Glomerular visceral epithelial cell (primary cell): ENCODE measurements at regions not wholly inside any gene's neighbourhood (a gene's known extent, or its start where the extent isn't known, plus 50 kb on each side); places are given as distances from the start of the nearest gene placed in this dataset.
A peak's percentile ranks its signal among the peaks of the same experiment; 100 is the strongest.
"Not testable (repeated sequence)": the region's sequence is repeated elsewhere in the genome, so short reads cannot be mapped to it uniquely, and the experiment has no call there.

Experiments used
- DNase-seq: peaks from one replicate; pipeline ENCODE4 v3.0.0-alpha.2; 2016; ENCODE audit errors: extremely low spot score

DNA sequence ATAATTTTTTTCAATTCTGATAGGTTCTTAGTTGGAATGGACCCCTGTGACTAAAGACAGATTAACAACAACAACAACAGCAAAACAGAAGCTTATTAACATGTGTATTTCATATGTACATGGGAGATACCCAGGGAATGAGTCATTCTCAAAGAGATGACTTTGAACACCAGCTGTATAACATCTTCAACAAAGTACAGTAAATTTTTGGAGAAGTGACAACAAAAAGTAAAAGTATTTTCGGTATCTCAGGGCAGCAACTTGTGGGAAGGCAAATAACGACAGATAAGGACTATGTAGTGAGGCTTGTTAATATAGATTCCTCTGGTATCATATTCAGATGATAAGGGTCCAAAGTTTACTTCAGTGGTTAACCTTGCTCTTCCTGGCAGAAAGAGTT lies 573.4 kb upstream of the RAG2 start:
- no peak for DNase-seq

DNA sequence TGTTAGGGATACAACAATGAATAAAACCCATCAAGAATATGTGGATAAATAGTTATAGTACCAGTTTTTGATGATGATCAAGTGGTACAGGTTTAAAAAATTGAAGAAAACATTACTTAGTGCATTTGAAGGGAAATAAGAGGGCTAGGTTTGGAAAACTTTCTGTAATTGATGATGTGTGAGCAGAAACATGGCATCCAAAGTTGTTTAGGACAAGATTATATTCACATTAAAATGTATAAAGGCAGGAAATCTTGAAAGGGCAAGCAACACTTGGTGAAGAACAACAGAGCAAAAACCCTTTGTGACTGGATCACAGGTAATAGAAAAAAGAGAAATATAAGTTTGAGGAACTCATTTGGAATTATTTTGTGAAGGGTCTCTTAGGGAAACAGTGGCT lies 572.3 kb upstream of the RAG2 start:
- DNase-seq, result no peak

DNA sequence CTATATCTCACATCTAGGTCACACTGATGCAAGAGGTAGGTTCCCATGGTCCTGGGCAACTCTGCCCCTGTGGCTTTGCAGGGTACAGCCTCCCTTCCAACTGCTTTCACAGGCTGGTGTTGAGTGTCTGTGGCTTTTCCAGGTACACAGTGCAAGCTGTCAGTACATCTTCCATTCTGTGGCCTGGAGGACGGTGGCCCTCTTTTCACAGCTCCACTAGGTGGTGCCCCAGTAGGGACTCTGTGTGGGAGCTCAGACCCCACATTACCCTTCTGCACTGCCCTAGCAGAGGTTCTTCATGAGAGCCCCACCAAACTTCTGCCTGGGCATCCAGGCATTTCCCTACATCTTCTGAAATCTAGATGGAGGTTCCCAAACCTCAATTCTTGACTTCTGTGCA lies 547.4 kb upstream of the RAG2 start:
- DNase-seq, result not testable (repeated sequence)

DNA sequence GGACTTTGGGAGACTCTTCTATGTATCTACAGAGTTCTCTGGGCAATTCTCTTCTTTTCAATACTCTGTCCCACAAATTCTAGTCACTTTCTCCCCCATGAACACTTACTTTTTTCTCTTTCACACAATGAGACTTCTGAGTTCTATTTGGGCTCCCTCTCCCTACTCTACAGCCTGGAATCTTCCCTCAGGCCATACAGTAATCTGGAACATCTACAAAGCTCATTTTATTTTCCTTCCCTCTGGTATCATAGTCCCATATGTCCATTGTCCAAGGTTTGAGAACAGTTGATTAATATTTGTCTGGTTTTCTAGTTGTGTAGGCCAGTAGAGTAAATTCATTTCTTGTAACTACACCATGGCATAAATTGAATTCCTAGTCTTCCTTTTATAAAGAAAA lies 544.6 kb upstream of the RAG2 start:
- no peak for DNase-seq

DNA sequence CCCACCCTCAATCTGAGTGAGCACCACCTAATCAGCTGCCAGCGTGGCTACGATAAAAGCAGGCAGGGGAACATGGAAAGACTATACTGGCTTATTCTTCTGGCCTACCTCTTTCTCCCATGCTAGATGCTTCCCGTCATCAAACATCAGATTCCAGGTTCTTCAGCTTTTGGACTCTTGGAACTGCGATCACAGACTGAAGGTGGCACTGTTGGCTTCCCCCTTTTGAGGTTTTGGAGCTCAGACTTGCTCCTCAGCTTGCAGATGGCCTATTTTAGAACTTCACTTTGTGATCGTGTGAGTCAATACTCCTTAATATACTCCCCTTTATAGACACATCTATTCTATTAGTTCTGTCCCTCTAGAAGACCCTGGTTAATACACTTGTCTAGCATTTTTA lies 543.7 kb upstream of the RAG2 start:
- DNase-seq, result no peak

DNA sequence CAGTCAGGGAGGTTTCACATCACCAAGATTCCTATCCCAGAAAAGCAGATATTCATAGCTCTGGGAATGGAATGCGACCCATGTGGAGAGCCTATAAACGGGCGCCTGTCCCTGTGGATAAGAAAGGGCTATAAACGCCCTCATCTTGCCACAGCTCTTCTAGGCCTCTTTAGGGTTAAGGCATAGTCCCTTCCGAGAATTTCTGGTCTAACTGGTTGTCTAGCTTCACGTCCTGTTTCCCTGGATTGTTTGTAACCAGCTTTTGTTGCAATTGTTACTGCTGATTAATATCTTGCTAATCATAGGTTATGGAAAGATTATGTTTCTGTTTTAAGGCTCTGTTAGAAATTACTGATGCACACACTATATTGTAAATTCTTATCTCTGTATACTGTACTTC lies 537.6 kb upstream of the RAG2 start:
- DNase-seq, result not testable (repeated sequence)

DNA sequence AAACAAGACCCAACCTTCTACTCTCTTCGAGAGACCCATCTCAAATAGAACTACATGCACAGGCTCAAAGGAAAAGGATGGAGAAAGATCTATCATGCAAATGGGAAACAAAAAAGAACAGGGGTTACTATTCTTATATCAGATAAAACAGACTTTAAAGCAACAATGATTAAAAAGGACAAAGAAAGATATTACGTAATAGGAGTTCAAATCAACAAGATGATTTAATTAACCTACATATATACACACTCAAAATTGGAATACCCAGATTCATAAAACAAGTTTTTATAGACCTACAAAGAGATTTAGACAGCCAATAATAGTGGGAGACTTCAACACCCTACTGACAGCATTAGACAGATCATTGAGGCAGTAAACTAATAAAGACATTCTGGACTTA lies 536.6 kb upstream of the RAG2 start:
- DNase-seq, result no peak

DNA sequence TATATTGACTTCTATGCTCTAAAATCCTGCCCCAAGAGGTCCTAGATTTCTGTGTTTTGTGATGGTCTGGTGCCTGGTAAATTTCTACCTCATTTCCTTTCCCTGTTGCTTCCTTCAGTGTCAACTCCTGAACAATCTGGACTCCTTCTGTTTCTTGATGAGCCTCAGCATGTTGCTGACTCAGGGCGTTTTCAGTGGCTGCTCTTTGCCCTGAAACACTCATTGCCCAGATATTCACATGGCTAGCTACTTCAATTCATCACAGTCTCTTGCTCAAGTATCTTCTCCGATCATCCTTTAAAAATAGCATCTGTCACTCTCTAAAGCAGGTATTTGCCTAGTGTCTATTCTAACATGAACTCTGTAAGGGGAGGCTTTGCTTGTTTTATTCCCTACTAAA lies 526.3 kb upstream of the RAG2 start:
- no peak for DNase-seq

DNA sequence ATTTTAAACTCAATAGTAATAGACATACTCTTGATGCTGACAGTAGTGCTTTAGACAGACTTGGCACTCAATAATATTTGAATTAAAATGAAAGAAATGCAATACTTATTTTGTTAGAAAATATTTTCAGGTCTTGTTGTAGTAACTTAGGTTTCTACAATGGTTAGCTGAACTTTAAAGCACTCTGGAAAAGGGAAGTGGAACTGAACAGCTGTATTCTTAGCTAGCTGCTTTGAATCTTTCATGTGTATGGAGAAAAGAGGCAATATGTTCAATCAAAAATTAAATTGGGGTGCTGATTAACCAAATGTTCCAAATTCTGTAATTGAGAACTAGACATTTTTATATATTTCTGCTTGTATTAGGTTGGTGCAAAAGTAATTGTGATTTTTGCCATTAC lies 517.9 kb upstream of the RAG2 start:
- DNase-seq, result no peak

DNA sequence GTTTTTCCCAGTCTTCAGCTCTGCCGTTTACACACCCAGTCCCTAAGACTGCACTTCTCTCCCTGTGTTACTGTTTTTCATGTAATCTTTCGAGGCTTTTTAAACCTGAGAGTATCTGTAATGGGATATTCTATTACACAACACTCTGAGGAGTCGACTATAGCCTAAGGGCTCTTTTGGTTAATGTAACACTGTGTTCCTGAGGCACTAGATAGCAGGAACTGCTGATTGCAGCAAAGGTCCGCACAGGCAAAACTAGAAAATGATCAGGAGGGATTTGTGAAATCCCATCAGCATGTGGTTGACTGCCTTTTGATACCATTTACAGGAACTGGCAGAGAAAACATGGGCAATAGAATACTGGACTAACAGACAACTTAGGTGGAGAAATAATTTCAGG lies 512.3 kb upstream of the RAG2 start:
- DNase-seq, result no peak

DNA sequence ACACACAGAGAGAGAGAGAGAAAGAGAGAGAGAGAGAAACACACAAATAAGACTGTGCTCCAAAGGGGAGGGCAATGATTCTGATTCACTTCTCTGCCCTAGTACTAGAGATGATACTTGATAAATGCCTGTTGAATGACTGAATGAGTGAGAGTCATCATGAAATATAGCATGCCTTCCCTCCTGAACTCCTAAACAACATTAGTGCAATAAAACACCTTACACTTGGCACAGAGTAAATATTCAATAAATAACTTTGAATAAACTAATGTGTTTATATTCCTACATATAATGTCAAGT lies 511.2 kb upstream of the RAG2 start:
- DNase-seq, result no peak

DNA sequence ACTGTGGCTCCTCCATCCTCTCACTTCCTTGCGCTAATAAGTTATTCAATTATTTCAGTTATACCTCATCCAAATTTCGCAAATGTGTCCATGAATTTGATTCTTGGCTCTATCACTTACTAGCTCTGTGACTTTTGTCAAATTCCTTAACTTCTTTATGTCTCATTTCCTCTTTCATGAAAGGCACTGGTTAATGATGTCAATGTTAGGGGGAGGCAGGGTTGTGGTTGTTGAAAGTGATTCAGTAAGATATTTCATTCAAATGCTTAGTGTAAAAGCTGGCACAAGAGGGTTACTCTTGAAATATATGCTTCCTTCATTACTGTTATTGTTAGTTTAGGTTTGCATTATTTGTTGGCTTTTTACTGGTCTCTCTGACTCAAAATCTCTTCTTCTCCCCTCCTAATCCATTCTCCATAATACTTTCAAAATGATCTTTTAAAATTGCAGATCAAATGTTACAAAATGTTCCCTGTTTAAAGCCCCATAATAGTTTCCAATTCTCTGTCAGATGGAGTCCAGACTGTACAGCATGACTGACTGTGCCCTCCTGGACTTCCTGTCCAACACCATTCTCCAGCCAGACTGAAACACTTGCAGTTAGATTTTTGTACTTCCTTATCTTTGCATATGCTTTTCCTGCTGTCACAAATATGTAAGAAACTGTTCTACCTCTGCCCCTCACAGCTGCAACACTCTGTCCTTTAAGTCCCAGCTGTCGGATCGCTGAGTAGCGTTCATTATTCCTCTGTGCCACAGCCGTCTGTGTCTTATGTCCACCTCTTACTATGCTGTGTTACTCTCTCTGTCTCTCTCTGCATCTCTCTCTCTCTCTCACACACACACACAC lies 510.6 kb upstream of the RAG2 start:
- DNase-seq, result peak; percentile 11

DNA sequence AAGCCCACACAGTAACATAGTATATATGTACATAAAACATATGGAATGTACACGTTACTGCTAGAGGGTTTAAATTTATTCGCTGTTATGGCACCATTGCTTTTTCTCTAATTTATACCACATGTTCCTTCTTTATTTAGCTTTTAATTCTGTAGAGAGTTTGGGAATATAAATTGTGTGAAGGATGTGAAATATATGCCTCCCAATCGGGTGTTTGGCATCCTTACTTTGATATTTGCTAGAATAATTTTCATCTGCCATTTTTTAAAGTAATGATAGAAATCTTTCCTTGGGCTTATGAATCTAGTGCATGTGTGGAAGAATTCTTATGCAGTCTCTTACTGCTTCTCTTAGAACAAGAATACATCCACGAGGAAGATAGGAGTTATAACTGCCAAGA lies 509.8 kb upstream of the RAG2 start:
- DNase-seq, result no peak

DNA sequence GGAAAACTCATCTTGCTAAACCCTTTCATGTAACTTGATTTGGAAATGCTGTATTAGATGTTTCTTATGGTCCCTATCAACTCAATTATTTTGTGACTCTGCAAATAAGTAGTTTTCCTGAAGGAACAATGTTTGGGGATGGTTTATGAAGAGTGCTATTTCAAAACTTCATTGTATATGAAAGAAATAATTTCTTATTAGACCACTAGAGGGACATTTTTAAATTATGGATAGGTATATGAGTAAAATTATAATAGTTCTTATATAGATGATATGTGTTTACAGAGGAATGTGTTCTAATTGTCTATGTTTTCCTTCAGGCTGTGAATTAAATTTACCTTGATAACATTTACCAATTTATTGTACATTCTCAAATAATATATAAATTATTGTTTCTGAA lies 509.4 kb upstream of the RAG2 start:
- DNase-seq, result no peak

DNA sequence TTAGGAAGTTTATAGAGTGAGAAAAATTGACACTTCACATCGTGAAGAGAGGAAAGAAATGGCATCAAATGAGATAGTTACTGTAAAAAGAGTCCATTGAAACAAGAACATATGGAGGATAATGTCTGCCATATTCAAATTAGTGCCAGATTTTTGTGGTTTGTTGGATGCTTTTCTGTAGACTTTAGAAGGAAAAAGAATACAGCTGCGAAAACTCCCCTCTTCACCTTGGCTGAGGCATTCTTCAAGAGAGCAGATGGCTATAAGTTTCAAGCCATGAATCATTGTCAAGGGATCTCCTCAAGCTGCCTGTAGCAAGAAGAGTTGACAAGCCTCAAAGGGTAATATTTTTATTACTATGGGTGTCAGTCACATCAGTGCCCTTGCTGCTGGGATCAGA lies 507.4 kb upstream of the RAG2 start:
- no peak for DNase-seq

DNA sequence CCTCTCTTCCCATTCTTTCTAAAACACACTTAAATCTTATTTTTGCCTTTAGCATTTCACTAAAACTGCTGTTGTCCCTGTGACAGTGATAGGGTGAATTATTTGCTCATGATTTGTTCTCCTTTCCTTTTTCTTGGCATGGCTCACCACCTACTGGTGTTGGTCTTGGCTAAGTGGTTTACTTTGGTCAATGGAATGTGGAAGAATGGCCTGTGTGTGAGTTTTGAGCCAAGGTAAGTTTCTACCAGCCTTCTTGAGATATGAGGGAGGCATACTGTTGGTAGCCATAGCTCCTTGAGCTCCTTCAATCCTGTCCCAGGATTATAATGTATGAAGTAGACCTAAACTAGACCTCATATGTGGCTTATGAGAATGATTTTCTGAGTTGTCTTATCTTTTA lies 506.3 kb upstream of the RAG2 start:
- DNase-seq, result peak; percentile 4

DNA sequence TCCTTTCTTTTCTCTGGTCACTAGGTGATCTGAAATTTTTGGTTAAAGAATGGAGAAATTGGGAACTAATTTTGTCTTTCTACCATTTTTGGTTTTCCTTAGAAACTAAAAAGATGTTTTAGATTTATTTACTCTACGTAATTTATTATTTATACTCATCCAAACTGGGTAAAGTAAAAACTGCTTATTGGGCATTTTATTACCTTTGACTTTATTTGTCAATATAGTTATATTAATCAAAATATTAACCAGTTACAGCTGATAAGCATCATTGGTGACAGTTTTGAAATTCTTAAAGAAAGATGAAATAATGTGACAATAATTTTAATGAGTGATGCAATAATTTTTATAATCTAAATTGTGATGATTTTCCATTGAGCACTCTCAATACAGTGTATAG lies 502.0 kb upstream of the RAG2 start:
- no peak for DNase-seq

DNA sequence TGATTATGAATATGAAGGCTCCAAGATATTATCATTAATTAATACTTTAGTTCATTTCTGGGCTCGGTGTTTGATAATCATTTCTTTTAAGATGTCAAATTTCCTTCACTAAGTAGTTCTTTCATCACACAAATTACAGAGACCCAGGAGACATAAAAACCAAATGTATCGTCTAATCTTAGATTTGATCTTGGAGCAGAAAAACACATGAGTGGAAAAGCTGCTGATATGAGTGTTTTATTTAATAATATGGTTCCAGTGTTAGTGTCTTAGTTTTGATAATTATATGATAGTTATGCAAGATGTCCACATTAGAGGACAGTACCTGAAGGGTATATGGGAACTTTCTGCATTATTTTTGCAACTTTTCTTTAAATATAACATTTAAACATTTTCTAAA lies 494.5 kb upstream of the RAG2 start:
- no peak for DNase-seq

DNA sequence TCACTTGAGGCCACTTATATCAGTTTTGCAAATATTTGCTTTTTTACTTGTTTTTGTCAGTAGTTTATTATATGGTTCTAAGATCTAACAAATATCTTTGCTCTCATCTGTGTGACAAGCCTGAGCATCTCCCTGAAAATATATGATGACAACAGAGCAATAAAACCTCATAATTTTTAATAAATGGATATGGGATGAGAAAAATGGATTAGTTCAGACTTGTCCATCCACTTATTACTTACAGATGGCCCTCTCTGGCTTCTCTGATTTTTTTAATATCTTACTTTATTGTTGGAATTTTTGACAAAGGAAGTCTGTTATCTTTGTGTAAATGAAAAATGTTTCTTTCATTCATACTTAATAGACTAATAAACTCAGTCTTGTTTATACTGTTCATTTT lies 491.4 kb upstream of the RAG2 start:
- DNase-seq, result no peak

DNA sequence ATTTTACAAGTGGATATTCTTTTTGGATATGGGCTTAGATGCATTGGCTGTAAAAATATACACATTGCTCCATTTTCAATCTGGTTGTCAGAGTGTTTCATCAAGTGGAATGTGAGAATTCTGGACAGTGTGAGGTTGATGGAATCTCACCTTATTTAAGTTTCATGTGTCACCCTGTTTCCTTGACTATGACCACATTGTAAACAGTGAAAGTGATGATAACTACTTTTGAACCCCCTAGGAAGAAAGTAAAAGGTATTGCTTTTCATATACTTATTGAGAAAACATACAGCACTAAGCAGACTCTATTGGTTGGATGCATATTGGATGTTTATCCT lies 490.5 kb upstream of the RAG2 start:
- DNase-seq, result no peak

DNA sequence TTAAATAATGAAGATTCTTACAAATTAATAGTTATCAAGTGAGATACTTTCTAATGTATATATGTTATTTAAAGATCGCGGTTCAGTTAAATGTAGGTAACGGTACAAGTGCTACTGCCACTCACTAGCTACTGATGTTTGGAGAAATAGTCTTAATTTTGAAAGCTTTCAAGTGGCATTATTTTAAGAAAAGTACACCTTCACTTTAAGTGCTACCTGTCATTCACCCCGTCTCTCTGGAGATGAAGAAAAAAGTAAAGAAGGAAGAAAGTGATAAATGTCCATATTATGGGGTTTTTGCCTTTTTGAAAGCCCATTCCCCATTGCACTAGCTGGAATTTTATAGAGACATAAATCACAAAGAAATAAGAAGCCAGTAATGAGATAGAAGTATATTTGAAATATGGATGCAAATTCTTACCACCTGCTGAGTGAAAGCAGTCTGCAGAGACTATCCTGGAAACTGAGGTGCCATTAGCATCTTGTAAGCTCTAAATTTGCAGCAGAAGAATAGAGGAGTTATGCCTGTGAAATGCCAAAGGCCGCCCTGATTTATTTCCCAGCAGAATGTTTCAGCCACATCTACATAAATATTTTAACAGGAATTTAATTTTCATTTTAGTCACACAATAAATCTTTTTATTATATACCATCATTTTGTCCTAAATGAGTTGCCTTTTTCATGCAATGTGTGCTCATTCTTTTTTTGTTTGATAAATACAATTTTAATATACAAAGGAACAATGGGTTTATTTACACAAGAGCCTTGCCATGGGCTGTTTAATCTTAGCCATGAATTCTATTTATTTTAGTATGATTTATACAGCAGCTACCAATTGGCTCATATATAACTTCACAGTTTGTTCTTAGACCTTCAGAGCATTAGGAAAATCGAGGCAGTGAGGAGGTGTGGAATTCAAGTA lies 489.9 kb upstream of the RAG2 start:
- DNase-seq, result no peak

DNA sequence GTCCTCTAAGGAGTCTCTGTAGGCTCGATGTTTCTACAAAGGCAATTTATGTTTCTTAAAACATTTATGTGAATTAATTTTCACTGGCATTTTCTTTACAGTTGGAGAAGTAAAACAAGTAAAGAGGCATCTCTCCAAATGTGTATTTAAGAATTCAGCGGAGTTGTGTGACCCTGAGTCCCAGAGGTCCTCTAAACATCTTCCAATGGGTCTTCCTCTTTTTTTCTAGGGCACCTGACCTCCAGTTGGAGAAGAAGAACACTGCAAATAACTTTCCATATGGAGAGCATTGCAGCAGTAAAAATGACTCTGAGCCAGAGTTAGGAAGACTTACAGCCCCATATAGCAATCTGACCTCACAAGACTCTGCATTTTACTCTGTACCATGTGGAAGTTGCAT lies 480.5 kb upstream of the RAG2 start:
- no peak for DNase-seq

DNA sequence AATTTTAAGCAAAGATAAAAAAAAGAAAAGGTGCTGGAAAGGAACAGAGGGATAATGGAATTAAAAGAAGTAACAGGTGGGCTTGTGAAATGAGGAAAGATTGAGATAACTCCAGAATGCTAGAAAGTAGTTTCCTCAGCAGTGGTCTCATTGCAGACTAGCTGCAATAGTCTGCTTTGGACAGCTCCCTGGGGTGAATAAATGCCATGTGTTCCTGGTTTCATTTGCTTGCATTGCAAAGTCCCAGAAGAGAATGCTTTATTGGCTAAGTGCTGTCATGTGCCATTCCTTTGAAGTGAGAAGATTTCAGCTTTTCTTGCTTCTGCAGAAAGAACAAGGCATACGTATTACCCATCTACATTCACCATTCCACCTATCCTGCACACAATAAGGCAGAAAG lies 478.8 kb upstream of the RAG2 start:
- no peak for DNase-seq
